Parathyroid adenoma (tissue), 2 donors: ENCODE measurements at regions not wholly inside any gene's neighbourhood (a gene's known extent, or its start where the extent isn't known, plus 50 kb on each side); places are given as distances from the start of the nearest gene placed in this dataset.
"Not testable (repeated sequence)": the region's sequence is repeated elsewhere in the genome, so short reads cannot be mapped to it uniquely, and the experiment has no call there.

Source experiments
- H2AFZ ChIP-seq: fragments of 300-600 bp; sonication (generic); one replicate; pipeline ENCODE4 v1.7.0; 2017; ENCODE audit warnings: antibody characterized with exemption, mild to moderate bottlenecking
- H3K27ac ChIP-seq: fragments of 300-600 bp; sonication (generic); one replicate; pipeline ENCODE4 v1.7.0; 2017
- H3K27me3 ChIP-seq: fragments of 300-600 bp; sonication (generic); one replicate; pipeline ENCODE4 v1.7.0; 2017; ENCODE audit warnings: low read length; ENCODE audit not compliant: control insufficient read depth, insufficient read depth
- H3K36me3 ChIP-seq: fragments of 300-600 bp; sonication (generic); one replicate; pipeline ENCODE4 v1.7.0; 2017; ENCODE audit warnings: low read length; ENCODE audit not compliant: control insufficient read depth, insufficient read depth
- H3K4me1 ChIP-seq: fragments of 300-600 bp; sonication (generic); one replicate; pipeline ENCODE4 v1.7.0; 2017; ENCODE audit warnings: control low read depth
- H3K4me2 ChIP-seq: fragments of 300-600 bp; sonication (generic); one replicate; pipeline ENCODE4 v1.7.0; 2017; ENCODE audit warnings: low read length
- H3K4me3 ChIP-seq: fragments of 300-600 bp; sonication (generic); one replicate; pipeline ENCODE4 v1.7.0; 2017; ENCODE audit warnings: low read depth, low read length
- H3K79me2 ChIP-seq: fragments of 300-600 bp; sonication (generic); one replicate; pipeline ENCODE4 v1.7.0; 2017; ENCODE audit warnings: control low read depth
- H3K9ac ChIP-seq: fragments of 300-600 bp; sonication (generic); one replicate; pipeline ENCODE4 v1.7.0; 2017; ENCODE audit warnings: mild to moderate bottlenecking
- H3K9me3 ChIP-seq: fragments of 300-600 bp; sonication (generic); one replicate; pipeline ENCODE4 v1.7.0; 2017; ENCODE audit warnings: low read length; ENCODE audit not compliant: control insufficient read depth
- TF ChIP-seq, protein P1 (sequence below): fragments of 300-600 bp; sonication (generic); IDR thresholded peaks from one replicate; pipeline ENCODE4 v1.7.0; 2017; ENCODE audit warnings: antibody characterized with exemption, mild to moderate bottlenecking
- donor health status: primary hyperparathyroidism.

DNA sequence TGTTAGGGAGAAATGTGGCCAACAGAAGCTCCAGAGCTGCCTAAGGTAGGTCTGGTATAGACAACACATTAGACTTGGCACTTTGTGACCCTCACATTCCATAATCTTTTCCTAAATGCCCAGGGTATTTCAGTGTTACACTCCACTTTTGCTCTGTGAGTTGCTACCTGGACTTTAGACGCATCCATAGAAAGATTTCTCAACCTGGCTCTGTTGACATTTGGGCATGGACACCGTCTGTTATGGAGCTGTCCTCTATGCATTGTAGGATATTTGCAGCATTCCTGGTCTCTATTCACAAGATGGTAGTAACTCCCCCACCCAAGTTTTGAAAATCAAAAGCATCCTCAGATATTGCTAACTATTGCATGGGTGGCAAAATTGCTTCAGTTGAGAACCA, 136.5 kb upstream of the NETO1 start:
- TF ChIP-seq, protein P1, sequence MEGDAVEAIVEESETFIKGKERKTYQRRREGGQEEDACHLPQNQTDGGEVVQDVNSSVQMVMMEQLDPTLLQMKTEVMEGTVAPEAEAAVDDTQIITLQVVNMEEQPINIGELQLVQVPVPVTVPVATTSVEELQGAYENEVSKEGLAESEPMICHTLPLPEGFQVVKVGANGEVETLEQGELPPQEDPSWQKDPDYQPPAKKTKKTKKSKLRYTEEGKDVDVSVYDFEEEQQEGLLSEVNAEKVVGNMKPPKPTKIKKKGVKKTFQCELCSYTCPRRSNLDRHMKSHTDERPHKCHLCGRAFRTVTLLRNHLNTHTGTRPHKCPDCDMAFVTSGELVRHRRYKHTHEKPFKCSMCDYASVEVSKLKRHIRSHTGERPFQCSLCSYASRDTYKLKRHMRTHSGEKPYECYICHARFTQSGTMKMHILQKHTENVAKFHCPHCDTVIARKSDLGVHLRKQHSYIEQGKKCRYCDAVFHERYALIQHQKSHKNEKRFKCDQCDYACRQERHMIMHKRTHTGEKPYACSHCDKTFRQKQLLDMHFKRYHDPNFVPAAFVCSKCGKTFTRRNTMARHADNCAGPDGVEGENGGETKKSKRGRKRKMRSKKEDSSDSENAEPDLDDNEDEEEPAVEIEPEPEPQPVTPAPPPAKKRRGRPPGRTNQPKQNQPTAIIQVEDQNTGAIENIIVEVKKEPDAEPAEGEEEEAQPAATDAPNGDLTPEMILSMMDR, result no peak
- Histone ChIP-seq H3K4me3 (no peak overlapping the region), H3K9ac (no peak overlapping the region), H3K36me3 (no peaks in the 10 kb centered on the region), H3K79me2 (no peaks in the 10 kb centered on the region), H3K9me3 (no peaks in the 10 kb centered on the region), H3K27ac (no peak overlapping the region), H3K4me1 (no peaks in the 10 kb centered on the region), H2AFZ (no peak overlapping the region), H3K4me2 (no peak overlapping the region), H3K27me3 (no peaks in the 10 kb centered on the region)

DNA sequence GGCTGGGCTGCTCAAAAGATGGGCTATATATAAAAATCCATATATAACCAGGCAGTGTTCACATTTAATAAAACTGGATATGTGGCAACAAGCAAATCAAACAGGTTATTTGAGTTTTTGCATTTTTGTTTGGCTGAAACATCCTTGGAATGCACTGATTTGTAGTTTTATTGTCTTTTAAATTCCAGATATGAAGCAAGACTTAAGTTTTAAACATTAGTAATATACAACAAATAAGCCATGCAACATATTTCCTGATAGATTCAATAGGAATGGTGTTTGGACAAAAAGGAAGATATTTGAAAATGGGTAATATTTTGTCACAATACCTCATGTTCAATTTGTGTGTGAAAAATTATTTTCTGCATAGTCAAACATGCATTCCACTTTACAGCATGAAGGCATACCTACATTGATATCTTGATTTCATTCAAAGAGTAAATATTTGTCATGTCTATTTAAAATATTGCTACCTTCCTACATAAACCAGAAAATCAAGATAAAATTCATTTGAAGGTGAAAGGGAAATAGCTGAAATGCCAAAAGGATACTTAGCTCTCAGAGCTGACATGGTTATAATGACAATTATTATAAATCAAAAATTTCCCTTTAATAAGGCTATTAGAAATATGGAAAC, 132.3 kb upstream of the NETO1 start:
- TF ChIP-seq, protein P1, result no peak
- H3K27me3 ChIP-seq, result no peaks in the 10 kb centered on the region
- H2AFZ ChIP-seq, result no peak overlapping the region
- no peaks in the 10 kb centered on the region for H3K9me3 ChIP-seq
- H3K27ac ChIP-seq, result no peak overlapping the region
- H3K9ac ChIP-seq, result no peak overlapping the region
- H3K36me3 ChIP-seq, result no peaks in the 10 kb centered on the region
- H3K4me1 ChIP-seq, result no peaks in the 10 kb centered on the region
- H3K79me2 ChIP-seq, result no peaks in the 10 kb centered on the region
- H3K4me3 ChIP-seq, result no peak overlapping the region
- H3K4me2 ChIP-seq, result no peak overlapping the region

DNA sequence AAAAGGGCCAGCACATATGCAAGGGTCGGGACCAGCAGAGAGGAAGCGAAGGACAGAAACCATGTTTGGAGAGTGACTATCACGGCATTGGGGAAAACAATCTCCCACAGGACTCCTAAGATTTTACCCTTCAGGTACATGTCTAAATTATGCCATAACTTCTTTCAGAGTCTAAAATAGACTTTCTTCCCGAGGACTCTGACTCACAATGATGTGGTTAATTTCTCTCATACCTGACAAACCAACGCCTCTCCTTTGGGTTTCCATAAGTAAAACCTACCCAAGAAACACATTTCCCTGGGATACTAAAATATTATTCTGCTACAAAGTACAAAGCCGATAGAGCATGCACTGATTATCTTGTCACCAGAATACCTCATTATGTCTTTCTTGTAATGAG, 127.8 kb upstream of the NETO1 start:
- TF ChIP-seq, protein P1, result no peak
- Histone ChIP-seq H3K27ac (no peak overlapping the region), H3K27me3 (no peaks in the 10 kb centered on the region), H3K4me3 (no peak overlapping the region), H3K36me3 (no peaks in the 10 kb centered on the region), H3K4me1 (no peaks in the 10 kb centered on the region), H3K9me3 (no peaks in the 10 kb centered on the region), H3K4me2 (no peak overlapping the region), H2AFZ (no peak overlapping the region), H3K79me2 (no peaks in the 10 kb centered on the region), H3K9ac (no peak overlapping the region)

DNA sequence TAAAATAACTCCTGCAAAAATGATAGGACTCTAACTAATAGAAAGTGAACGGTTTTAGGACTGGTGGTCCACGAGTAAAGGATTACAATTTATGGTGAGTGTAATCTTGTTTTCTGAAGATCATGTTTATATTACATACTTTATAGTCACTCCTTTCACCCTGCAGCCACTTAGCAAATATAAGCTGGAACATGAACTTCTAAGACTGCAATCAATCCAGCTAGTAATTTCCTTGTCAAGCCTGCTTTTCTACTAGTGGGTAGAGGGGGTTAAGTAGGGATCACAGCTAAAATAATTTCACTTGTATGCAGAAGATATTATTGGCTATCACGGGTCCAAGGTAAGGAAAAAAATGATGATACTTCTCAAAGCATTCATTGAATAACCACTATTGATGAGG, 125.5 kb upstream of the NETO1 start:
- no peaks in the 10 kb centered on the region for H3K36me3 ChIP-seq
- no peaks in the 10 kb centered on the region for H3K9me3 ChIP-seq
- no peak overlapping the region for H2AFZ ChIP-seq
- no peak overlapping the region for H3K27ac ChIP-seq
- no peak overlapping the region for H3K4me2 ChIP-seq
- H3K9ac ChIP-seq, result no peak overlapping the region
- H3K27me3 ChIP-seq, result no peaks in the 10 kb centered on the region
- H3K4me1 ChIP-seq, result no peaks in the 10 kb centered on the region
- TF ChIP-seq, protein P1, result no peak
- no peak overlapping the region for H3K4me3 ChIP-seq
- no peaks in the 10 kb centered on the region for H3K79me2 ChIP-seq

DNA sequence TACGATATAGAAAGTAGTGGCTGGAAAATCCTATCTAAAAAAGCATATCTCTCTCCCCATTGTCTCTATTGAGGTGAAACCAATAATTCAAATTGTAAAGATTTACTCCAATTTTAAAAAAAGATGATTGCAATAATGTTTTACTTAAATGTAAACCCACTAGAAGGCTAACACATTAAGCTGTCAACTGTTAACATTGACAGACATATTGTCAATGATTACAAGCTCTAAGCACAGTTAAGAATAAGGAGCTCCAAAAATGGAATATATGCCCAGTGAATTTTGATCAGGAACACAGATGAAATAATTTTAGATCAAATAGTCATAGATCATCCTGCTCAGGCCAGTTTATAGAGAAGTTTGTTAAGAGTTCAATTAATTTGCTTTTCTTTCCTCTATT, 123.6 kb upstream of the NETO1 start:
- no peaks in the 10 kb centered on the region for H3K36me3 ChIP-seq
- H3K4me1 ChIP-seq, result no peaks in the 10 kb centered on the region
- H3K79me2 ChIP-seq, result no peaks in the 10 kb centered on the region
- no peak overlapping the region for H2AFZ ChIP-seq
- no peak overlapping the region for H3K9ac ChIP-seq
- H3K4me3 ChIP-seq, result no peak overlapping the region
- H3K27ac ChIP-seq, result no peak overlapping the region
- no peaks in the 10 kb centered on the region for H3K27me3 ChIP-seq
- H3K9me3 ChIP-seq, result no peaks in the 10 kb centered on the region
- no peak overlapping the region for H3K4me2 ChIP-seq
- TF ChIP-seq, protein P1, result no peak

DNA sequence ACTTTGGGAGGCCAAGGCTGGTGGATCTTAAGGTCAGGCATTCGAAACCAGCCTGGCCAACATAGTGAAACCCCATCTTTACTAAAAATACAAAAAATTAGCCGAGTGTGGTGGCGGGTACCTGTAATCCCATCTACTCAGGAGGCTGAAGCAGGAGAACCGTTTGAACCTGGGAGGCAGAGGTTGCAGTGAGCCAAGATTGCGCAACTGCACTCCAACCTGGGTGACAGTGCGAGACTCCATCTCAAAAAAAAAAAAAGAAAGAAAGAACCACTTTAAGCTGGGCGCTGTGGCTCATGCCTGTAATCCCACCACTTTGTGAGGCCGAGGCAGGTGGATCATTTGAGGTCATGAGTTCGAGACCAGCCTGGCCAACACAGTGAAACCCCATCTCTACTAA, 119.8 kb upstream of the NETO1 start:
- not testable (repeated sequence) for H3K36me3 ChIP-seq, H3K27me3 ChIP-seq, H2AFZ ChIP-seq, H3K4me2 ChIP-seq, H3K4me3 ChIP-seq, H3K79me2 ChIP-seq, H3K9me3 ChIP-seq, H3K4me1 ChIP-seq, H3K9ac ChIP-seq, H3K27ac ChIP-seq
